ENCODE measurements at regions not wholly inside any gene's neighbourhood (a gene's known extent, or its start where the extent isn't known, plus 50 kb on each side); places are given as distances from the start of the nearest gene placed in this dataset.

- intact Hi-C loops (cut with DNase I; ENCODE audit: low total_unique reads), result no loop called here
- TF ChIP-seq POLR2A (IDR thresholded peaks at IDR 0.05) (no peak), CTCF (IDR thresholded peaks at IDR 0.05 in 8 of 11, conservative IDR thresholded peaks at IDR 0.05 in 3 of 11) (no peak), POLR2AphosphoS5 (IDR thresholded peaks at IDR 0.05) (no peak)
- peaks cover 0 to 16% (median under 1%) of the 10 kb centered on the region in 8 donors for H3K9me3 ChIP-seq
- no peaks in the 10 kb centered on the region for H3K27me3 ChIP-seq (replicated peaks in 1 of 7)
- H3K36me3 ChIP-seq, result no peaks in the 10 kb centered on the region
- 71 to 80% (median 72%) methylated on average over 3 of the region's 3 CpGs for WGBS, 5 donors
- no peaks in the 10 kb centered on the region for H3K4me1 ChIP-seq
- no peak overlapping the region for H3K27ac ChIP-seq
- H3K4me3 ChIP-seq, result no peak overlapping the region
- DNase-seq, result no peak
These were observed 873.8 kb downstream of the ROBO2 start for GRCh38 chr3:77913524-77914174.

GRCh38 chr3:77915336-77915735 is 875.4 kb downstream of the ROBO2 start:
- Histone ChIP-seq H3K4me1 (no peaks in the 10 kb centered on the region), H3K36me3 (no peaks in the 10 kb centered on the region), H3K4me3 (no peak overlapping the region), H3K27me3 (replicated peaks in 1 of 7) (no peaks in the 10 kb centered on the region), H3K27ac (no peak overlapping the region), H3K9me3 (peaks cover 0 to 30% (median 16%) of the 10 kb centered on the region in 8 donors)
- intact Hi-C loops (cut with DNase I; ENCODE audit: low total_unique reads), result no loop called here
- DNase-seq, result no peak
- WGBS, 5 donors, result 73 to 92% (median 81%) methylated on average over 2 of the region's 2 CpGs
- no peak for TF ChIP-seq CTCF (IDR thresholded peaks at IDR 0.05 in 8 of 11, conservative IDR thresholded peaks at IDR 0.05 in 3 of 11)
- no peak for TF ChIP-seq POLR2A (IDR thresholded peaks at IDR 0.05)
- no peak for TF ChIP-seq POLR2AphosphoS5 (IDR thresholded peaks at IDR 0.05)

GRCh38 chr3:77917225-77917624 is 877.3 kb downstream of the ROBO2 start:
- Histone ChIP-seq H3K27ac (peak overlapping the region in 1 of 8 donors; percentile 9), H3K4me3 (no peak overlapping the region), H3K9me3 (peaks cover 0 to 42% (median 33%) of the 10 kb centered on the region in 8 donors), H3K27me3 (replicated peaks in 1 of 7) (no peaks in the 10 kb centered on the region), H3K4me1 (no peaks in the 10 kb centered on the region), H3K36me3 (no peaks in the 10 kb centered on the region)
- DNase-seq, result no peak
- intact Hi-C loops (cut with DNase I; ENCODE audit: low total_unique reads), result no loop called here
- WGBS, 5 donors, result 27 to 59% (median 54%) methylated on average over 2 of the region's 2 CpGs
- TF ChIP-seq POLR2AphosphoS5 (IDR thresholded peaks at IDR 0.05), result no peak
- TF ChIP-seq POLR2A (IDR thresholded peaks at IDR 0.05), result no peak
- no peak for TF ChIP-seq CTCF (IDR thresholded peaks at IDR 0.05 in 8 of 11, conservative IDR thresholded peaks at IDR 0.05 in 3 of 11)

GRCh38 chr3:77919244-77919643 is 879.3 kb downstream of the ROBO2 start:
- H3K27ac ChIP-seq, result no peak overlapping the region
- no peak for TF ChIP-seq POLR2AphosphoS5 (IDR thresholded peaks at IDR 0.05)
- TF ChIP-seq CTCF (IDR thresholded peaks at IDR 0.05 in 8 of 11, conservative IDR thresholded peaks at IDR 0.05 in 3 of 11), result no peak
- no peak for TF ChIP-seq POLR2A (IDR thresholded peaks at IDR 0.05)
- no peaks in the 10 kb centered on the region for H3K4me1 ChIP-seq
- no peaks in the 10 kb centered on the region for H3K36me3 ChIP-seq
- intact Hi-C loops (cut with DNase I; ENCODE audit: low total_unique reads), result no loop called here
- DNase-seq, result no peak
- no peak overlapping the region for H3K4me3 ChIP-seq
- peaks cover 0 to 47% (median 34%) of the 10 kb centered on the region in 8 donors for H3K9me3 ChIP-seq
- H3K27me3 ChIP-seq (replicated peaks in 1 of 7), result no peaks in the 10 kb centered on the region
